ENCODE measurements at regions not wholly inside any gene's neighbourhood (a gene's known extent, or its start where the extent isn't known, plus 50 kb on each side); places are given as distances from the start of the nearest gene placed in this dataset.

DNA sequence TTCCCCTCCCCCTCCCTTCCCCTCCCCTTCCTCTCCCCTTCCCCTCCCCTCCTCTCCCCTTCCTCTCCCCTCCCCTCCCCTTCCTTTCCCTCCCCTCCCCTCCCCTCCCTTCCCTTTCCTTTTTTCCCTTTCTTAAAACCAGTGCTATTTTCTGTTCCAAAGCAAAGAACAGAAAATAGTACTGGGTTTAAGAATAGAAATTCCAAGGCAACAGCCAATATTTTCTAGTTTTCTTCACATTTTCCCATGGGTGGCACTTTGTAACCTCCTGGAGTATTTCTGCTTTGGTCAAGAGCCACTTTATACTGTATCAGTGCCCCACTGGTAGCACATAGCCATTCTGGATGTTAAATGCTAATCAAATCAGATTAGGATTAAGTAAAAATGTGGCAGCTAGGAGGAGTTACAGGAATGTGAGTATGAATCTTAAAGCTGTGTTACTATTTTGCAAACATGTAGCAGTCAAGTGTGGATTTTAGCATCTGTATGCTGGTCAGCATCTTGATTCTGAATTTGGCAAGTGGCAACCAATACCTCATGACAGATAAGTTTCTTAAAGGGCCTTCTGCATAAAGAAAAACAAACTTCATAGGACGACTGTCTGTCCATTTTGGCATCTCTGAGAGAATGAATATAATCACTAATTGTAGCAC is 126.4 kb downstream of the CEP57L1 start:
- Histone ChIP-seq H3K4me3 (no peak overlapping the region), H3K4me1 (ENCODE audit: low read depth) (peaks cover 8% of the 10 kb centered on the region), H3K27ac (no peak overlapping the region), H3K27me3 (no peaks in the 10 kb centered on the region), H3K36me3 (no peaks in the 10 kb centered on the region), H3K9me3 (ENCODE audit: low read depth) (no peaks in the 10 kb centered on the region)
- no peak for DNase-seq (ENCODE audit: low read depth in 1 of 2, low spot score in 1 of 2)
- TF ChIP-seq, protein P1, sequence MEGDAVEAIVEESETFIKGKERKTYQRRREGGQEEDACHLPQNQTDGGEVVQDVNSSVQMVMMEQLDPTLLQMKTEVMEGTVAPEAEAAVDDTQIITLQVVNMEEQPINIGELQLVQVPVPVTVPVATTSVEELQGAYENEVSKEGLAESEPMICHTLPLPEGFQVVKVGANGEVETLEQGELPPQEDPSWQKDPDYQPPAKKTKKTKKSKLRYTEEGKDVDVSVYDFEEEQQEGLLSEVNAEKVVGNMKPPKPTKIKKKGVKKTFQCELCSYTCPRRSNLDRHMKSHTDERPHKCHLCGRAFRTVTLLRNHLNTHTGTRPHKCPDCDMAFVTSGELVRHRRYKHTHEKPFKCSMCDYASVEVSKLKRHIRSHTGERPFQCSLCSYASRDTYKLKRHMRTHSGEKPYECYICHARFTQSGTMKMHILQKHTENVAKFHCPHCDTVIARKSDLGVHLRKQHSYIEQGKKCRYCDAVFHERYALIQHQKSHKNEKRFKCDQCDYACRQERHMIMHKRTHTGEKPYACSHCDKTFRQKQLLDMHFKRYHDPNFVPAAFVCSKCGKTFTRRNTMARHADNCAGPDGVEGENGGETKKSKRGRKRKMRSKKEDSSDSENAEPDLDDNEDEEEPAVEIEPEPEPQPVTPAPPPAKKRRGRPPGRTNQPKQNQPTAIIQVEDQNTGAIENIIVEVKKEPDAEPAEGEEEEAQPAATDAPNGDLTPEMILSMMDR (IDR thresholded peaks at IDR 0.05; ENCODE audit: low read depth, low read length), result no peak

Data from cardiac muscle cell (in vitro differentiated cells and primary cell).